Gastroesophageal sphincter (tissue), 4 donors: ENCODE measurements at regions not wholly inside any gene's neighbourhood (a gene's known extent, or its start where the extent isn't known, plus 50 kb on each side); places are given as distances from the start of the nearest gene placed in this dataset.

Source experiments
- ATAC-seq: fragments of 150-250 bp; one replicate; pipeline ENCODE4 v1.9.1; 2016; ENCODE audit warnings: mild to moderate bottlenecking, moderate library complexity
- H3K27ac ChIP-seq, 4 donors: fragments of 200-600 bp; sonication (generic) in 3 of 4; 1 replicate in 3 of 4; 2 replicates in 1 of 4; pipeline ENCODE4 v1.5.1; 2016 to 2019
- H3K27me3 ChIP-seq: fragments of 200-600 bp; sonication (generic); one replicate; pipeline ENCODE4 v1.5.1; 2019
- H3K36me3 ChIP-seq, 2 donors: fragments of 200-600 bp; sonication (generic); one replicate each; pipeline ENCODE4 v1.5.1; 2019; ENCODE audit warnings: control low read depth in 1 of 2
- H3K4me1 ChIP-seq, 3 donors: fragments of 200-600 bp; sonication (generic); 1 replicate in 2 of 3; 2 replicates in 1 of 3; pipeline ENCODE4 v1.5.1; 2016 to 2019; ENCODE audit warnings: control low read depth in 2 of 3
- H3K4me3 ChIP-seq, 2 donors: fragments of 200-600 bp; sonication (generic); one replicate each; pipeline ENCODE4 v1.5.1; 2019; ENCODE audit warnings: mild to moderate bottlenecking in 1 of 2, moderate library complexity in 1 of 2
- H3K9me3 ChIP-seq, 3 donors: fragments of 200-600 bp; sonication (generic); one replicate each; pipeline ENCODE4 v1.5.1; 2017 to 2019; ENCODE audit warnings: control low read depth in 2 of 3
- CTCF ChIP-seq, 4 experiments: fragments of 200-600 bp in 2 of 4; fragments of 450-650 bp in 2 of 4; sonication (generic) in 1 of 4; IDR thresholded peaks; one replicate each; pipeline ENCODE4 v1.5.1; 2017 to 2019; ENCODE audit warnings: antibody characterized with exemption in 4 of 4, mild to moderate bottlenecking in 2 of 4, moderate library complexity in 2 of 4
- EP300 ChIP-seq: sonication (generic); formaldehyde crosslinking; IDR thresholded peaks from one replicate; pipeline ENCODE4 v1.6.1; 2017; ENCODE audit warnings: antibody characterized with exemption, mild to moderate bottlenecking
- POLR2A ChIP-seq, 2 donors: fragments of 450-650 bp; IDR thresholded peaks; one replicate each; pipeline ENCODE4 v1.6.1; 2017; ENCODE audit warnings: antibody characterized with exemption in 2 of 2, mild to moderate bottlenecking in 2 of 2, moderate library complexity in 1 of 2
- POLR2AphosphoS5 ChIP-seq: sonication (generic); formaldehyde crosslinking; IDR thresholded peaks from one replicate; pipeline ENCODE4 v1.6.1; 2017; ENCODE audit warnings: antibody characterized with exemption
- WGBS, 2 donors: methylation state at CpG; one replicate each; pipeline ENCODE4 v1.1.5; 2018; ENCODE audit warnings: low coverage in 1 of 2; 5-methylcytosine and 5-hydroxymethylcytosine counted together

GRCh38 chr14:101634202-101634849 lies 73.0 kb downstream of the DIO3 start:
- no peaks in the 10 kb centered on the region for H3K4me1 ChIP-seq
- no peaks in the 10 kb centered on the region for H3K36me3 ChIP-seq
- H3K4me3 ChIP-seq, result no peak overlapping the region
- ATAC-seq, result no peak
- no peaks in the 10 kb centered on the region for H3K9me3 ChIP-seq
- TF ChIP-seq CTCF (IDR thresholded peaks at IDR 0.05), result no peak
- TF ChIP-seq POLR2A (IDR thresholded peaks at IDR 0.05), result no peak
- TF ChIP-seq EP300, result no peak
- no peak overlapping the region for H3K27ac ChIP-seq
- 29 to 58% methylated on average over 4 to 11 of the region's 20 CpGs for WGBS, 2 donors
- peaks cover 17% of the 10 kb centered on the region for H3K27me3 ChIP-seq

- H3K4me3 ChIP-seq, result no peak overlapping the region
- no peak overlapping the region for H3K27ac ChIP-seq
- no peaks in the 10 kb centered on the region for H3K9me3 ChIP-seq
- peaks cover 17% of the 10 kb centered on the region for H3K27me3 ChIP-seq
- no peak for TF ChIP-seq CTCF (IDR thresholded peaks at IDR 0.05)
- WGBS, 2 donors, result 88 to 100% methylated on average over 3 to 13 of the region's 56 CpGs
- no peaks in the 10 kb centered on the region for H3K36me3 ChIP-seq
- no peaks in the 10 kb centered on the region for H3K4me1 ChIP-seq
- no peak for ATAC-seq
These were observed 73.8 kb downstream of the DIO3 start for GRCh38 chr14:101634850-101635748.

- H3K4me1 ChIP-seq, result no peaks in the 10 kb centered on the region
- no peak overlapping the region for H3K4me3 ChIP-seq
- peaks cover 17% of the 10 kb centered on the region for H3K27me3 ChIP-seq
- no peak for ATAC-seq
- H3K27ac ChIP-seq, result no peak overlapping the region
- WGBS, 2 donors, result 79 to 90% methylated on average over 9 to 11 of the region's 18 CpGs
- no peaks in the 10 kb centered on the region for H3K36me3 ChIP-seq
- H3K9me3 ChIP-seq, result no peaks in the 10 kb centered on the region
- no peak for TF ChIP-seq CTCF (IDR thresholded peaks at IDR 0.05)
- TF ChIP-seq EP300, result no peak
- no peak for TF ChIP-seq POLR2AphosphoS5
- TF ChIP-seq POLR2A (IDR thresholded peaks at IDR 0.05), result no peak
These were observed 74.7 kb downstream of the DIO3 start for GRCh38 chr14:101635749-101636560.

- Histone ChIP-seq H3K27me3 (peaks cover 15% of the 10 kb centered on the region), H3K27ac (no peak overlapping the region), H3K9me3 (peaks cover 0 to 8% (median 0%) of the 10 kb centered on the region in 3 donors), H3K4me3 (no peak overlapping the region), H3K36me3 (no peaks in the 10 kb centered on the region), H3K4me1 (no peaks in the 10 kb centered on the region)
- TF ChIP-seq EP300, result no peak
- no peak for TF ChIP-seq CTCF (IDR thresholded peaks at IDR 0.05)
- no peak for TF ChIP-seq POLR2A (IDR thresholded peaks at IDR 0.05)
- no peak for TF ChIP-seq POLR2AphosphoS5
- ATAC-seq, result no peak
- WGBS, 2 donors, result 70 to 79% methylated on average over 4 to 9 of the region's 9 CpGs
These were observed 78.0 kb downstream of the DIO3 start for GRCh38 chr14:101639241-101639833.
